ENCODE measurements at regions not wholly inside any gene's neighbourhood (a gene's known extent, or its start where the extent isn't known, plus 50 kb on each side); places are given as distances from the start of the nearest gene placed in this dataset.

GRCh38 chr20:30168025-30168799 lies 1089.3 kb upstream of the DEFB115 start:
- H2AFZ ChIP-seq (ENCODE audit: low read length): no peak overlapping the region
- no peak overlapping the region for H3K4me3 Mint-ChIP-seq

More at GRCh38 chr20:30168025-30168799, 1089.3 kb upstream of the DEFB115 start:
- Histone ChIP-seq H4K5ac (ENCODE audit: insufficient read length, low read depth, low read length) (no peak overlapping the region), H3K56ac (ENCODE audit: insufficient read length, low read depth, low read length) (no peak overlapping the region), H2BK5ac (ENCODE audit: insufficient read length, low read length) (no peak overlapping the region), H3K9me3 (ENCODE audit: control insufficient read depth, low read depth, low read length) (no peaks in the 10 kb centered on the region), H3K23ac (ENCODE audit: insufficient read length, low read depth, low read length) (no peak overlapping the region), H3K4ac (ENCODE audit: low read depth, low read length) (no peak overlapping the region), H3K18ac (ENCODE audit: insufficient read length, low read depth, low read length) (no peak overlapping the region), H2BK12ac (ENCODE audit: insufficient read length, low read depth, low read length) (no peak overlapping the region), H4K91ac (ENCODE audit: insufficient read length, low read depth, low read length) (no peak overlapping the region), H3T11ph (ENCODE audit: low read length) (no peak overlapping the region), H3K4me2 (ENCODE audit: insufficient read depth, insufficient read length, low read length) (no peak overlapping the region), H4K20me1 (ENCODE audit: control insufficient read depth, insufficient read depth, insufficient read length) (no peaks in the 10 kb centered on the region), H2AK5ac (ENCODE audit: insufficient read length, low read length) (no peak overlapping the region), H3K27ac (ENCODE audit: insufficient read length, low read depth, low read length) (no peak overlapping the region), H4K8ac (replicated peaks; ENCODE audit: insufficient read length, low read depth, low read length) (no peak overlapping the region), H3K4me1 (ENCODE audit: insufficient read depth, low read length) (no peaks in the 10 kb centered on the region), H3K23me2 (ENCODE audit: insufficient read length, low read depth, low read length, poor library complexity, severe bottlenecking) (no peaks in the 10 kb centered on the region), H3K9ac (ENCODE audit: extremely low read depth, insufficient read length, low read length) (no peak overlapping the region), H3K14ac (ENCODE audit: insufficient read depth, low read length) (no peak overlapping the region), H3K79me2 (ENCODE audit: insufficient read depth, low read length) (no peaks in the 10 kb centered on the region), H2BK20ac (ENCODE audit: low read depth, low read length, poor library complexity, severe bottlenecking) (no peak overlapping the region), H3K79me1 (ENCODE audit: insufficient read depth, low read depth, low read length, poor library complexity, severe bottlenecking) (no peaks in the 10 kb centered on the region), H2BK15ac (ENCODE audit: low read depth, low read length) (no peak overlapping the region), H3K27me3 (ENCODE audit: insufficient read depth, low read length) (no peaks in the 10 kb centered on the region), H2BK120ac (ENCODE audit: low read depth, low read length, poor library complexity, severe bottlenecking) (no peak overlapping the region)
- no peak for TF ChIP-seq CTCF (conservative IDR thresholded peaks at IDR 0.05)
- Mint-ChIP-seq H3K27me3 (ENCODE audit: low read depth) (no peaks in the 10 kb centered on the region), H3K9me3 (peaks cover 51 to 60% of the 10 kb centered on the region in 2 experiments), H3K36me3 (ENCODE audit: insufficient read depth in 1 of 3, low read depth in 3 of 3) (peaks cover 0 to 7% (median 5%) of the 10 kb centered on the region in 3 experiments; a peak in 4 of 7 replicates), H3K4me1 (no peaks in the 10 kb centered on the region), H3K27ac (no peak overlapping the region)
- WGBS (ENCODE audit: extremely low coverage, insufficient read length, low lambda C conversion rate): no CpG with 5 or more reads among the region's 50 CpGs
- DNase-seq: no peak
